Activated CD4-positive, alpha-beta memory T cell treated with anti-CD3 and anti-CD28 coated beads for 36 hours (primary cell): ENCODE measurements at regions not wholly inside any gene's neighbourhood (a gene's known extent, or its start where the extent isn't known, plus 50 kb on each side); places are given as distances from the start of the nearest gene placed in this dataset.
"Not testable (repeated sequence)": the region's sequence is repeated elsewhere in the genome, so short reads cannot be mapped to it uniquely, and the experiment has no call there.

Experiments used
- CTCF ChIA-PET: fragments of 350-600 bp; sonication (Branson Sonifier 250); formaldehyde crosslinking; loops from one replicate; lab custom pipeline; 2021; ENCODE audit warnings: antibody characterized with exemption, inconsistent platforms; lab: Charles Lee
- POLR2A ChIA-PET: fragments of 350-600 bp; sonication (Branson Sonifier 250); formaldehyde crosslinking; loops from one replicate; lab custom pipeline; 2021; ENCODE audit warnings: antibody characterized with exemption; lab: Charles Lee
- DNase-seq: peaks from one replicate; pipeline ENCODE4 v3.0.0-alpha.2; 2020
- H3K27ac Mint-ChIP-seq: one replicate; pipeline ENCODE4 v1.8.0; 2021; ENCODE audit warnings: mixed read lengths
- H3K27me3 Mint-ChIP-seq: one replicate; pipeline ENCODE4 v1.8.0; 2021; ENCODE audit warnings: mixed read lengths
- H3K36me3 Mint-ChIP-seq: one replicate; pipeline ENCODE4 v1.8.0; 2021; ENCODE audit warnings: mixed read lengths
- H3K4me1 Mint-ChIP-seq: one replicate; pipeline ENCODE4 v1.8.0; 2021; ENCODE audit warnings: low read depth, mixed read lengths
- H3K4me3 Mint-ChIP-seq: one replicate; pipeline ENCODE4 v1.8.0; 2021; ENCODE audit warnings: mild to moderate bottlenecking, mixed read lengths
- H3K9me3 Mint-ChIP-seq: one replicate; pipeline ENCODE4 v1.8.0; 2021; ENCODE audit warnings: mixed read lengths
- intact Hi-C: fragments of 100-400 bp; cut with micrococcal nuclease; formaldehyde crosslinking; loops from one replicate; pipeline ENCODE4 v1.15.1; 2023

DNA sequence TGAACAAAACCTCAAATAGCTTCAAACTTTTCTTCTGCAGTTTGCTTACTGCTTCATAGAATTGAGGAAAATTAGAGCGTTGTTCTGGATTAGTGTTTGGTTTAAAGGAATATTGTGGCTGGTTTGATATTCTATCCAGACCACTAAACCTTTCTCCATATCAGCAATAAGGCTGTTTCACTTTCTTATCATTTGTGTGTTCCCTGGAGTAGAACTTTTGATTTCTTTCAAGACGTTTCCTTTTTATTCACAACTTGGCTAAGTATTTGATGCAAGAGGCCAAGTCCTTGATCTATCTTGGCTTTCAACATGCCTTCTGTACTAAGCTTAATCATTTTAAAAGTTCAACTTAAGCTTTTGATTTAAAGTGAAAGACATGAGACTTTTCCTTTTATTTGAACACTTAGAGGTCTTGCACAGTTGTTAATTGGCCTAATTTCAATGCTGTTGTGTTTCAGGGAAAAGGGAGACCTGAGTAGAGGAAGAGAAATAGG, 359.1 kb downstream of the S1PR1 start:
- Mint-ChIP-seq H3K9me3 (no peaks in the 10 kb centered on the region), H3K4me1 (no peaks in the 10 kb centered on the region), H3K27ac (no peak overlapping the region), H3K36me3 (no peaks in the 10 kb centered on the region), H3K27me3 (no peaks in the 10 kb centered on the region), H3K4me3 (no peak overlapping the region)
- intact Hi-C loops: no loop called here
- ChIA-PET CTCF (interaction anchor here (1.0 to 1.2 kb wide), 2 partner anchors 28 to 287 kb away, joined by 3 read pairs; no protein-coding TSS in a partner anchor), POLR2A (no interaction called here)
- DNase-seq: no peak

DNA sequence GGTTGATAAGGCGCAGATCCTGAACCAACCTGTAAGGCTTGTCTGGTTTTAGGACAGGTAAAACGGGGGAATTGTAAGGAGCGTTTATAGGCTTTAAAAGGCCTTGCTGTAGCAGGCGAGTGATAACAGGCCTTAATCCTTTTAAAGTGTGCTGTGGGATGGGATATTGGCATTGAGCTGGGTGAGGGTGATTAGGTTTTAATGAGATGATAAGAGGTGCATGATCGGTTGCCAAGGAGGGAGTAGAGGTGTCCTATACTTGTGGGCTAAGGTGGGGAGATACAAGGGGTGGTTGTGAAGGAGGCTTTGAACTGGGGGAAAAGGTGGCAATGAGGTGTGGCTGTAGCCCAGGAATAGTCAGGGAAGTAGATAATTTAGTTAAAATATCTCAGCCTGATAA, 363.8 kb downstream of the S1PR1 start:
- H3K4me1 Mint-ChIP-seq, POLR2A ChIA-PET, H3K27ac Mint-ChIP-seq, CTCF ChIA-PET, H3K27me3 Mint-ChIP-seq, intact Hi-C loops, H3K36me3 Mint-ChIP-seq, DNase-seq, H3K4me3 Mint-ChIP-seq, H3K9me3 Mint-ChIP-seq: not testable (repeated sequence)

DNA sequence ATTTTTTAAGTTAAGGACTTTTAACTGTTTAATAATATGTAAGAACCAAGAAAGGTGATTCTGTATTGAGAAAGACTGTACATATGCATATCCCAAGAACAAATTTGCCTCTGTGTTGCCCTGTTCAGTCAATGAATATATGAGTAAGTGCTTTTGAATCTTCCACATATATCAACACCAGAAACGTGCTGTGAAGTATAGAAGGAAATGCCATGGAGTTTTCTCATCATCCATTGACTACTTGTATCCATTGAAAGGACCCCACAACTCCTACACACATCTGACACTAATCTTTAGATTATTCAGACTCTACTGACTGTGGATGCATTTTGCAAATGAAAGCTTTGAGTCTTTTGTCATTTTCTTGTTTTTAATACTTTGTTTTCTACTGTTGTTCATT, 366.9 kb downstream of the S1PR1 start:
- Mint-ChIP-seq H3K4me1 (no peaks in the 10 kb centered on the region), H3K27ac (no peak overlapping the region), H3K9me3 (no peaks in the 10 kb centered on the region), H3K27me3 (peaks cover 2% of the 10 kb centered on the region), H3K4me3 (no peak overlapping the region), H3K36me3 (no peaks in the 10 kb centered on the region)
- POLR2A ChIA-PET: no interaction called here
- CTCF ChIA-PET: no interaction called here
- intact Hi-C loops: no loop called here
- DNase-seq: no peak

DNA sequence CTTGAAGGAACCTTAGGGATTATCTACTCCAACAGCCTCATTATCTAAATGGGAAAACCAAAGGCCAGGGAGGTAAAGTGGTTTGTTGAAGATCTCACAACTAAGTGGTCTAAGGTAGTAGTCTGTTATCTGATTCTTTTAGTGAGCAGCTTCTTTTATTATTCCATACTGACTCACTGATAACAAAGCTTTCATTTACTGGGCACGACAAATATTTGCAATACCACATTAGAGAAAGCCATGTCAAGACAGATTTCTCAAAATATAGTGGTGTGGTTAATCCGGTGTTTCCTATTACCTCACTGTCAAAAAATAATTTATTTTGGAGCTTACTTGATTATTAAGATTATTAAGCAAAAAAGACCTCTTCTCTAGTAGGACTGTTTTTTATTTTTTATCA, 369.1 kb downstream of the S1PR1 start:
- peaks cover 7% of the 10 kb centered on the region for H3K9me3 Mint-ChIP-seq
- peaks cover 3% of the 10 kb centered on the region for H3K27me3 Mint-ChIP-seq
- peaks cover 2% of the 10 kb centered on the region for H3K36me3 Mint-ChIP-seq
- DNase-seq: no peak
- intact Hi-C loops: no loop called here
- ChIA-PET POLR2A (no interaction called here), CTCF (no interaction called here)
- H3K27ac Mint-ChIP-seq: no peak overlapping the region
- H3K4me3 Mint-ChIP-seq: no peak overlapping the region
- H3K4me1 Mint-ChIP-seq: no peaks in the 10 kb centered on the region

DNA sequence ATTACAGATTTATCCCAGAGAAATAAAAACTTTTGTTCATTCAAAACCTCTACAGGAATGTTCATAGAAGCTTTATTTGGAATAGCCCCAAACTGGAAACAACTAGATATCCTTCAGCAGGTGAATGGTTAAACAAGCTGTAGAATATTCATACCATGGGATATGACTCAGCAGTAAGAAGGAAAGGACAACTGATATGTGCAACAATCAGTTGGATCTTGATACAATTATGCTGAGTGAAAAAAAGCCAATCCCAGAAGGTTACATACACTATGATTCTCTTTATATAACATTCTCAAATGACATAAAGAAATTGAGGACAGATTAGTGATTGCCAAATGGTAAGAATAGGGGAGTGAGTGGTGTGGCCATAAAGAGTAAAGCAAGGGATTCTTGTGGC, 376.7 kb downstream of the S1PR1 start:
- Mint-ChIP-seq H3K4me3 (no peak overlapping the region), H3K27me3 (peaks cover 1% of the 10 kb centered on the region), H3K27ac (no peak overlapping the region), H3K9me3 (peaks cover 7% of the 10 kb centered on the region), H3K4me1 (no peaks in the 10 kb centered on the region), H3K36me3 (peaks cover 2% of the 10 kb centered on the region)
- intact Hi-C loops: no loop called here
- CTCF ChIA-PET: no interaction called here
- DNase-seq: no peak
- POLR2A ChIA-PET: no interaction called here

DNA sequence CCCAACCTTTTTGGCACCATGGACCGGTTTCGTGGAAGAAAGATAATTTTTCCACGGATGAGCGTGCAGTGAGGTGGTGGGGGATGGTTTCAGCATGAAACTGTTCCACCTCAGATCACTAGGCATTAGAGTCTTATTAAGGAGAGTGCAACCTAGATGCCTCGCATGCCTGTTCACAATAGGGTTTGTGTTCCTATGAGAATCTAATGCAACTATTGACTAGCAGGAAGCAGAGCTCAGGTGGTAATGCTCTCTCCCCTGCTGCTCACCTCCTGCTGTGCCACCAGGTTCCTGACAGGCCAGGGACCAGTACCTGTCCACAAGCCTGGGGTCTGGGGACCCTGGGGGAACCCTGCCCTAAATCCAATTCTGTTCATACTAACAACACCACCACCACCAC, 377.8 kb downstream of the OLFM3 start:
- ChIA-PET CTCF (no interaction called here), POLR2A (no interaction called here)
- no peaks in the 10 kb centered on the region for H3K27me3 Mint-ChIP-seq
- H3K36me3 Mint-ChIP-seq: no peaks in the 10 kb centered on the region
- no peak overlapping the region for H3K4me3 Mint-ChIP-seq
- no peak for DNase-seq
- H3K27ac Mint-ChIP-seq: no peak overlapping the region
- intact Hi-C loops: no loop called here
- no peaks in the 10 kb centered on the region for H3K9me3 Mint-ChIP-seq
- no peaks in the 10 kb centered on the region for H3K4me1 Mint-ChIP-seq

DNA sequence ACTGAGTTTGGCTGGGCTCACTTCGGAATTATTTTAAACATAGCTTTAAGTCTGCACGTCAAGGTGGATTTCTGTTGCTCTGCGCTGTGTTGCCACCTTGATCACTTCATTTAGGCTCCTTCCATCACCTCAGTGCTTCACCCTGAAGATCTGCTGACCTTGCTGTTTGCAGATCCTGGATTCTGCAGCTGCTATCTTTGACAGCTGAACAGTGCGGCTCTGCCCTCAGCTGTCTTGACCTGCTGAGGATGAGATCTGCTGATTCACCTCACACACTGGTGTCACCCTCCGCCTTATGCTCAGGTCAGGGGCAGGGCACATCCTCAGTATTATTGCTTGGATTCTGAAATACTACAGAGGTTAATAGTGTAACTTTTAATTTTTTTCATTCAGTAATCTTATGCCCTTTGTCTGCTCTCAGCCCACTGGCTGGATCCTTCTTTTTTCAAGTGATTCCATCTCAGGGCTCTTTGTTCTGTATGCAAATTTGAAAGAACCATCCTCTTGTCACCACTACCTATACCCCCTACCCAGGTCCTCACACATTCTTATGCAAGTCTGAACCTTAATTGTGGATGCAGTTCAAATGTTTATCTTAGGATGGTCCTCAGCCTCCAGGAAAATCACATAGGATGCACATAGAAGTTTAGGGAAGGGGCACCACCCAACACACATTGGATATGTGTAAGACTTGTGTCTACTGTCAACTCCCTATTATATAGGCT, 364.0 kb downstream of the OLFM3 start:
- H3K4me3 Mint-ChIP-seq: no peak overlapping the region
- H3K4me1 Mint-ChIP-seq: no peaks in the 10 kb centered on the region
- no peaks in the 10 kb centered on the region for H3K36me3 Mint-ChIP-seq
- CTCF ChIA-PET: no interaction called here
- H3K9me3 Mint-ChIP-seq: no peaks in the 10 kb centered on the region
- intact Hi-C loops: no loop called here
- H3K27me3 Mint-ChIP-seq: no peaks in the 10 kb centered on the region
- no peak overlapping the region for H3K27ac Mint-ChIP-seq
- DNase-seq: no peak
- POLR2A ChIA-PET: no interaction called here

DNA sequence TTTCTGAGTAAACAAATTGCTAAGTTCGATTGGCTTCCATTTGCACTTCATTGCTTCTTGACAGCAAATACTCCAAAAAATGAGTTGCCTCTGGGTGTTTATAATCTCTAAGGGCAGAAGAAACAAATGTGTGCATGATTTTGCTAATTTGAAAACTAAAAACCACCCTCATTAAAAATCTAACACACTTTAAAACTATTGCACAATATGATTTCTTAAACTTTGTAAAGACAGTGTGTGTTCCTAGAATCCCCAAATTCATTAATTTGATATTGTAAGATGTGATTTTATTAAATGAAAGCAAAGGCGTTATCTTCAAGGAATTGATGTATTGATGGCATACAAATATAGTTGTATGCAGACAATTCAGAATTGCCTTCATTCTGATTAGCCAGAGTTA, 350.9 kb downstream of the OLFM3 start:
- Mint-ChIP-seq H3K36me3 (no peaks in the 10 kb centered on the region), H3K27me3 (no peaks in the 10 kb centered on the region), H3K9me3 (no peaks in the 10 kb centered on the region), H3K27ac (no peak overlapping the region), H3K4me1 (no peaks in the 10 kb centered on the region), H3K4me3 (no peak overlapping the region)
- ChIA-PET CTCF (no interaction called here), POLR2A (no interaction called here)
- intact Hi-C loops: no loop called here
- no peak for DNase-seq

DNA sequence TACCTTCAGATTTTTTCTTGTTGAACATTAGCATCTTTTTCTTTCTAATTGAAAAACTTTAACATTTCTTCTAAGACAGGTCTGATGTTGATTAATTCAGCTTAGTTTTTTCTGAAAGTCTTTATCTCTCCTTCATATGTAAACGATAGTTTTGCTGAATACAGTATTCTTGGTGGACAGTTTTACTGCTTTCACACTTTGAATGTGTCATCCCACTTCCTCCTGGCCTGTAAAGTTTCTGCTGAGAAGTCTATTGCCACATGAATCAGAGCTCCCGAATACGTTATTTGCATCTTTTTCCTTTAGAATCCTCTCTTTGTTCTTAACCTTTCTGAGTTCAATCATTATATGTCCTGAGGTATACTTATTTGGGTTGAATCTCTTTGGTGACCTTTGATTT, 344.2 kb downstream of the OLFM3 start:
- Mint-ChIP-seq H3K27ac (no peak overlapping the region), H3K27me3 (peaks cover 8% of the 10 kb centered on the region), H3K36me3 (no peaks in the 10 kb centered on the region), H3K9me3 (peaks cover 11% of the 10 kb centered on the region), H3K4me3 (no peak overlapping the region), H3K4me1 (no peaks in the 10 kb centered on the region)
- POLR2A ChIA-PET: no interaction called here
- no peak for DNase-seq
- CTCF ChIA-PET: no interaction called here
- intact Hi-C loops: no loop called here

DNA sequence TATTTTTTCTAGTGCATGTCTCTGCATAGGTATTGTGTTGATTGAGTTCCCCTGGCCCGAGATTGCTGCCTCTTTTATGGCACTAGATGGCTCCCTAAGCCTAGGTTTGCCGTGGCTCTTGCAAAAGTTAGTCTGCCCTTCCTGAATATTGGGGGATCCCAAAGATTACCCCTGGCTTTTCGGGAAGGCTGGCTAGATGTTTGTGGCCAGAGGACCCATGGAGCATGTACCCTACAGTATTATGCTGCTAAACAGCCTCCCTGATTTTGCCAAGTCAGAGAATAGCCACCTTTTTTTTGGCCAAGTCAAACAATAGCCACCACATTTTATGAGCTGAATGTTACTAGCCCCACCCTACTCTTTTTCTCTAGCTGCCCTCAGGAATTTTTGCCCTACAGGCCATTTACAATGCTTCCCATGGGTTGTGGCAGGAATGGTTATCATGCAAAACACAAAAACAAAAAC, 343.2 kb downstream of the OLFM3 start:
- H3K36me3 Mint-ChIP-seq: no peaks in the 10 kb centered on the region

DNA sequence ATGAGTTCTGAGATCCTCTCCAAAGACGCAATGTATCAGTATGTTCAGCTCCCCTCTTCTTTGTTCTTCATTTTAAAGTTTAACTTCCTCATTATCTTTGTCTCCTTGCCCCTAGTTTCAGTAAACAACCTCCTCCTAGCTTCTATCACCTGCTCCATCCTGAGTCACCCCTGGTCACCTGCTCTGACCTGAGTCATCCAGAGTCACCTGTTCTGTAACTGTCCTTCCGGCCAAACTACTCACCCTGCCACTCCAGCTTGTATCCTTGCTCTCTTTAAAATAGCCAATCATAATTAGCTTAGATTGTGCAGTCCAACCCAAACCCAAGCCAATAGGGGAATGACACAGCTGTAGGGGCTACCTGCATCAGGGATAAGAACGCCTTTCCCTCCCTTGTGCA, 332.0 kb downstream of the OLFM3 start:
- intact Hi-C loops: no loop called here
- ChIA-PET POLR2A (no interaction called here), CTCF (no interaction called here)
- H3K4me3 Mint-ChIP-seq: no peak overlapping the region
- no peak overlapping the region for H3K27ac Mint-ChIP-seq
- DNase-seq: no peak
- H3K9me3 Mint-ChIP-seq: peaks cover 27% of the 10 kb centered on the region
- no peaks in the 10 kb centered on the region for H3K36me3 Mint-ChIP-seq
- no peaks in the 10 kb centered on the region for H3K27me3 Mint-ChIP-seq
- no peaks in the 10 kb centered on the region for H3K4me1 Mint-ChIP-seq

More for the DNA sequence above, 343.2 kb downstream of the OLFM3 start:
- H3K4me1 Mint-ChIP-seq: no peaks in the 10 kb centered on the region
- ChIA-PET POLR2A (no interaction called here), CTCF (no interaction called here)
- no peak overlapping the region for H3K27ac Mint-ChIP-seq
- H3K4me3 Mint-ChIP-seq: no peak overlapping the region
- peaks cover 8% of the 10 kb centered on the region for H3K27me3 Mint-ChIP-seq
- no peak for DNase-seq
- intact Hi-C loops: no loop called here
- H3K9me3 Mint-ChIP-seq: peaks cover 11% of the 10 kb centered on the region

DNA sequence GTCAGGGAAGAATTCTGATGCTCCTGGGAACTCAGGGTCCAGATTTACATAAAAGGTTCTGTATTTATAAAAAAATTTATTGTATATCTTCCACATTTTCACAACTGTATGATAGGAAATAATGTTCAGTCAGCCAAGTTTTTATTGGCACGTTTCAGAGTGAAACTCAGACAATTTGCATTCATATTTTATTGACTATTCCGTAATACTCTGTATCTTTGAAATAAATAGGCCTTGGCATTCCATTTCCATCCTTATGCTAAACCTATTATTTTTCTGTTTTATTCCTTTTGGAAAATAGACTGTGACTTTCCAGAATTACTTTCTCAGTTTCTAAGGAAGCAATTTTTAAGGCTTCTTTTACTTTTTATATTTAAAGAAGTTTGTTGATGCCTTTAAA, 329.0 kb downstream of the OLFM3 start:
- H3K4me3 Mint-ChIP-seq: no peak overlapping the region
- peaks cover 11% of the 10 kb centered on the region for H3K9me3 Mint-ChIP-seq
- no peak for DNase-seq
- no peaks in the 10 kb centered on the region for H3K36me3 Mint-ChIP-seq
- no peak overlapping the region for H3K27ac Mint-ChIP-seq
- H3K27me3 Mint-ChIP-seq: no peaks in the 10 kb centered on the region
- intact Hi-C loops: no loop called here
- CTCF ChIA-PET: no interaction called here
- POLR2A ChIA-PET: no interaction called here
- no peaks in the 10 kb centered on the region for H3K4me1 Mint-ChIP-seq

DNA sequence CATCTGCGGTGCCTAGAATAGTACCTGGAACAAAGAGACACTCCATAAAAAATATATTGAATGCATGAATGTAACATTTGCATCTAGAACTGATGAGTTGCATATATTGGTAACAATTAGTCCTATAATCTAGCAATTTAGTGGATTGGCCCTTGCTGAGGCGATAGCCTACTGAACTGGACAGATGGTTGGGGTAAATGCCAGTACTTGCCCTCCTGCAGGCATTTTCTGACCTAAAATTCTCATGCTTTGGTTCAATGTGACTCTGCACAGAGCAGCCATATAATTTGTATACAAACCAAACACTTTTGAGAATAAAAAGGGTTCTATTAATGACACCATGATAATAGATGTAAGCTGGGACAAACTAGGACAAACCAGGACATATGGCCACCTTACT, 313.6 kb downstream of the OLFM3 start:
- no peak for DNase-seq
- Mint-ChIP-seq H3K9me3 (no peaks in the 10 kb centered on the region), H3K4me3 (no peak overlapping the region), H3K27me3 (no peaks in the 10 kb centered on the region), H3K36me3 (no peaks in the 10 kb centered on the region), H3K27ac (no peak overlapping the region), H3K4me1 (no peaks in the 10 kb centered on the region)
- ChIA-PET POLR2A (no interaction called here), CTCF (no interaction called here)
- intact Hi-C loops: no loop called here
